Liver (tissue), 3 donors: ENCODE measurements at regions not wholly inside any gene's neighbourhood (a gene's known extent, or its start where the extent isn't known, plus 50 kb on each side); places are given as distances from the start of the nearest gene placed in this dataset.

Source experiments
- CTCF ChIP-seq: fragments of 150-350 bp; IDR thresholded peaks from 2 replicates; pipeline ENCODE4 v1.5.1; 2017; ENCODE audit warnings: improper control_type of control experiment, low read depth, low read length; ENCODE audit not compliant: missing input control
- HNF4A ChIP-seq, 2 donors: conservative IDR thresholded peaks; 2 replicates each; pipeline ENCODE4 v1.6.1; 2016; ENCODE audit warnings: antibody characterized with exemption in 2 of 2, mild to moderate bottlenecking in 2 of 2
- JUND ChIP-seq, 2 donors: IDR thresholded peaks; 2 replicates each; pipeline ENCODE4 v1.6.1; 2016; ENCODE audit warnings: antibody characterized with exemption in 2 of 2
- RAD21 ChIP-seq, 2 donors: IDR thresholded peaks; 2 replicates each; pipeline ENCODE4 v1.6.1; 2016; ENCODE audit warnings: antibody characterized with exemption in 2 of 2, mild to moderate bottlenecking in 2 of 2
- RXRA ChIP-seq, 2 donors: IDR thresholded peaks; 2 replicates each; pipeline ENCODE4 v1.6.1; 2017 to 2018; ENCODE audit warnings: antibody characterized with exemption in 2 of 2, mild to moderate bottlenecking in 1 of 2
- TAF1 ChIP-seq: conservative IDR thresholded peaks from 2 replicates; pipeline ENCODE4 v1.6.1; 2016; ENCODE audit warnings: antibody characterized with exemption, mild to moderate bottlenecking
- ZBTB33 ChIP-seq: IDR thresholded peaks from 2 replicates; pipeline ENCODE4 v1.6.1; 2016; ENCODE audit warnings: antibody characterized with exemption
- TF ChIP-seq, protein P1 (sequence below): IDR thresholded peaks from 2 replicates; pipeline ENCODE4 v1.6.1; 2016; ENCODE audit warnings: antibody characterized with exemption
- donor health status: healthy.
- donor health status: healthy.

- TF ChIP-seq TAF1, result no peak
- TF ChIP-seq CTCF, result no peak
- TF ChIP-seq HNF4A (conservative IDR thresholded peaks at IDR 0.05), result no peak
- no peak for TF ChIP-seq ZBTB33
- no peak for TF ChIP-seq JUND (IDR thresholded peaks at IDR 0.05)
- TF ChIP-seq, protein P1, sequence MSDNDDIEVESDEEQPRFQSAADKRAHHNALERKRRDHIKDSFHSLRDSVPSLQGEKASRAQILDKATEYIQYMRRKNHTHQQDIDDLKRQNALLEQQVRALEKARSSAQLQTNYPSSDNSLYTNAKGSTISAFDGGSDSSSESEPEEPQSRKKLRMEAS, result no peak
- no peak for TF ChIP-seq RXRA (IDR thresholded peaks at IDR 0.05)
- TF ChIP-seq RAD21 (IDR thresholded peaks at IDR 0.05), result no peak
These were observed 53.1 kb downstream of the GSX2 start for GRCh38 chr4:54152846-54153600.
